Stomach (tissue), 8 donors: ENCODE measurements at regions not wholly inside any gene's neighbourhood (a gene's known extent, or its start where the extent isn't known, plus 50 kb on each side); places are given as distances from the start of the nearest gene placed in this dataset.
A peak's percentile ranks its signal among the peaks of the same experiment; 100 is the strongest.

ENCODE experiments used
- DNase-seq, 2 donors: peaks; one replicate each; pipeline versions ENCODE4 v3.0.0 to v3.0.0-alpha.2; 2013 to 2019
- H3K27ac ChIP-seq, 5 donors: fragments of 200-600 bp in 4 of 5; sonication (generic) in 4 of 5; one replicate each; pipeline ENCODE4 v1.5.1; 2013 to 2019; ENCODE audit warnings: mild to moderate bottlenecking in 1 of 5, moderate library complexity in 1 of 5
- H3K27me3 ChIP-seq, 3 donors: fragments of 200-600 bp; sonication (generic); one replicate each; pipeline ENCODE4 v1.5.1; 2017 to 2019; ENCODE audit warnings: mixed run types in 1 of 3
- H3K36me3 ChIP-seq, 4 donors: fragments of 200-600 bp; sonication (generic); 1 replicate in 3 of 4; 2 replicates in 1 of 4; pipeline ENCODE4 v1.5.1; 2016 to 2019
- H3K4me1 ChIP-seq, 4 donors: fragments of 200-600 bp; sonication (generic); one replicate each; pipeline ENCODE4 v1.5.1; 2016 to 2019
- H3K4me3 ChIP-seq, 4 donors: fragments of 200-600 bp; sonication (generic) in 3 of 4; one replicate each; pipeline ENCODE4 v1.5.1; 2016 to 2019; ENCODE audit warnings: mild to moderate bottlenecking in 1 of 4
- H3K9me3 ChIP-seq, 4 donors: fragments of 200-600 bp; sonication (generic); one replicate each; pipeline ENCODE4 v1.5.1; 2016 to 2019
- CTCF ChIP-seq, 7 experiments: fragments of 450-650 bp in 4 of 7; fragments of 200-600 bp in 3 of 7; sonication (generic) in 3 of 7; IDR thresholded peaks; one replicate each; pipeline ENCODE4 v1.5.1; 2016 to 2019; ENCODE audit warnings: antibody characterized with exemption in 7 of 7, control low read depth in 2 of 7, mild to moderate bottlenecking in 1 of 7
- EP300 ChIP-seq: sonication (generic); formaldehyde crosslinking; IDR thresholded peaks from one replicate; pipeline ENCODE4 v1.6.1; 2017; ENCODE audit warnings: antibody characterized with exemption
- POLR2A ChIP-seq, 4 donors: fragments of 450-650 bp; IDR thresholded peaks; one replicate each; pipeline ENCODE4 v1.6.1; 2016; ENCODE audit warnings: antibody characterized with exemption in 4 of 4, control low read depth in 2 of 4, mild to moderate bottlenecking in 1 of 4, moderate library complexity in 1 of 4
- POLR2AphosphoS5 ChIP-seq, 3 donors: sonication (generic); formaldehyde crosslinking; IDR thresholded peaks; one replicate each; pipeline ENCODE4 v1.6.1; 2016; ENCODE audit warnings: antibody characterized with exemption in 3 of 3
- WGBS, 5 donors: extraction: QIAGEN DNeasy Blood & Tissue Kit in 3 of 5; methylation state at CpG; one replicate each; pipeline versions ENCODE4 v1.1.5 to v1.1.7; 2013 to 2018; 5-methylcytosine and 5-hydroxymethylcytosine counted together
- intact Hi-C: fragments of 100-400 bp; cut with DNase I; formaldehyde crosslinking; loops from one replicate; pipeline ENCODE4 v1.15.1; 2023; ENCODE audit warnings: low total_unique reads
- donor health status: healthy with polysubstance abuse.
- donor health status: Bipolar disorder and iron deficiency.
- donor health status: healthy.

- no peaks in the 10 kb centered on the region for H3K36me3 ChIP-seq
- TF ChIP-seq POLR2AphosphoS5 (IDR thresholded peaks at IDR 0.05) (no peak), POLR2A (IDR thresholded peaks at IDR 0.05) (no peak), EP300 (no peak), CTCF (IDR thresholded peaks at IDR 0.05) (no peak)
- no peak for DNase-seq
- intact Hi-C loops = loop anchor here (10.0 kb wide), 1 partner anchor 176 kb away; no protein-coding TSS in a partner anchor
- no peaks in the 10 kb centered on the region for H3K9me3 ChIP-seq
- H3K27ac ChIP-seq = no peak overlapping the region
- H3K27me3 ChIP-seq = no peaks in the 10 kb centered on the region
- no peaks in the 10 kb centered on the region for H3K4me1 ChIP-seq
- H3K4me3 ChIP-seq = no peak overlapping the region
- 70 to 90% (median 85%) methylated on average over 2 of the region's 2 CpGs for WGBS, 5 donors
Observed at GRCh38 chr1:60859111-60859510, 223.2 kb upstream of the NFIA start.

GRCh38 chr1:60857851-60858250 is 224.5 kb upstream of the NFIA start:
- no peak for DNase-seq
- no peaks in the 10 kb centered on the region for H3K4me1 ChIP-seq
- H3K36me3 ChIP-seq = no peaks in the 10 kb centered on the region
- intact Hi-C loops = loop anchor here (10.0 kb wide), 1 partner anchor 177 kb away; no protein-coding TSS in a partner anchor
- H3K27me3 ChIP-seq = no peaks in the 10 kb centered on the region
- H3K27ac ChIP-seq = no peak overlapping the region
- H3K4me3 ChIP-seq = no peak overlapping the region
- no peaks in the 10 kb centered on the region for H3K9me3 ChIP-seq
- TF ChIP-seq POLR2A (IDR thresholded peaks at IDR 0.05) = no peak
- WGBS, 5 donors = 79 to 93% (median 91%) methylated on average over 2 of the region's 2 CpGs

GRCh38 chr1:60850084-60850483 is 232.3 kb upstream of the NFIA start:
- H3K9me3 ChIP-seq = peaks cover 0 to 4% (median 0%) of the 10 kb centered on the region in 4 donors
- H3K4me3 ChIP-seq = no peak overlapping the region
- H3K4me1 ChIP-seq = no peaks in the 10 kb centered on the region
- DNase-seq = no peak
- no peak for TF ChIP-seq EP300
- no peak for TF ChIP-seq POLR2A (IDR thresholded peaks at IDR 0.05)
- intact Hi-C loops = loop anchor here (10.0 kb wide), 1 partner anchor 185 kb away; no protein-coding TSS in a partner anchor
- no peaks in the 10 kb centered on the region for H3K27me3 ChIP-seq
- no peak overlapping the region for H3K27ac ChIP-seq
- H3K36me3 ChIP-seq = no peaks in the 10 kb centered on the region
- WGBS, 5 donors = 94 to 100% (median 96%) methylated on average over 1 of the region's 1 CpG

GRCh38 chr1:60849401-60849800 is 233.0 kb upstream of the NFIA start:
- no peak overlapping the region for H3K4me3 ChIP-seq
- no peaks in the 10 kb centered on the region for H3K27me3 ChIP-seq
- peaks cover 0 to 11% (median 2%) of the 10 kb centered on the region in 4 donors for H3K9me3 ChIP-seq
- intact Hi-C loops = no loop called here
- TF ChIP-seq CTCF (IDR thresholded peaks at IDR 0.05) = no peak
- TF ChIP-seq EP300 = no peak
- no peak for TF ChIP-seq POLR2AphosphoS5 (IDR thresholded peaks at IDR 0.05)
- no peak for TF ChIP-seq POLR2A (IDR thresholded peaks at IDR 0.05)
- H3K27ac ChIP-seq = no peak overlapping the region
- H3K36me3 ChIP-seq = no peaks in the 10 kb centered on the region
- no peak for DNase-seq
- H3K4me1 ChIP-seq = no peaks in the 10 kb centered on the region

- 6 to 25% (median 14%) methylated on average over 1 of the region's 1 CpG for WGBS, 5 donors
- H3K4me3 ChIP-seq = no peak overlapping the region
- intact Hi-C loops = no loop called here
Observed at GRCh38 chr1:60848583-60849188, 233.7 kb upstream of the NFIA start.

More at GRCh38 chr1:60848583-60849188, 233.7 kb upstream of the NFIA start:
- Histone ChIP-seq H3K27me3 (no peaks in the 10 kb centered on the region), H3K36me3 (no peaks in the 10 kb centered on the region), H3K9me3 (peaks cover 0 to 11% (median 2%) of the 10 kb centered on the region in 4 donors), H3K4me1 (no peaks in the 10 kb centered on the region), H3K27ac (no peak overlapping the region)
- no peak for TF ChIP-seq POLR2AphosphoS5 (IDR thresholded peaks at IDR 0.05)
- no peak for TF ChIP-seq POLR2A (IDR thresholded peaks at IDR 0.05)
- TF ChIP-seq EP300 = no peak
- TF ChIP-seq CTCF (IDR thresholded peaks at IDR 0.05) = peak in 5 of 7 experiments; percentile 23 to 67 (median 30)
- peak in 1 of 2 donors; percentile 45 for DNase-seq
